ENCODE measurements at regions not wholly inside any gene's neighbourhood (a gene's known extent, or its start where the extent isn't known, plus 50 kb on each side); places are given as distances from the start of the nearest gene placed in this dataset.

- H3K36me3 ChIP-seq (ENCODE audit: control insufficient read depth, insufficient read depth, low read length) = no peaks in the 10 kb centered on the region
- H3K14ac ChIP-seq (replicated peaks; ENCODE audit: low read depth, low read length) = no peak overlapping the region
- H3K27me3 ChIP-seq (ENCODE audit: control insufficient read depth, insufficient read depth, low read length) = no peaks in the 10 kb centered on the region
- H3K9ac ChIP-seq (ENCODE audit: low read depth, low read length) = no peak overlapping the region
- H2BK5ac ChIP-seq (ENCODE audit: low read depth, low read length, poor library complexity, severe bottlenecking) = no peak overlapping the region
- DNase-seq (no peak), ATAC-seq (ENCODE audit: low read depth) (no peak)
- H4K20me1 ChIP-seq (ENCODE audit: insufficient read depth, low read length) = no peaks in the 10 kb centered on the region
- intact Hi-C loops (cut with micrococcal nuclease) = no loop called here
- dilution Hi-C loops (cut with HindIII; ENCODE audit: low sequenced_read_pairs, unreplicated experiment) = no loop called here
- H2BK20ac ChIP-seq (ENCODE audit: low read depth, low read length) = no peak overlapping the region
- in situ Hi-C loops (cut with MboI; ENCODE audit: low sequenced_read_pairs) = no loop called here
- H2AK5ac ChIP-seq (ENCODE audit: low read depth, low read length) = no peak overlapping the region
- H4K91ac ChIP-seq (ENCODE audit: insufficient read depth, low read depth, low read length) = no peak overlapping the region
- ChIA-PET CTCF (interaction anchor here (1.2 kb wide), 1 partner anchor 9 kb away, joined by 4 read pairs; no protein-coding TSS in a partner anchor), POLR2A (ENCODE audit: unreplicated experiment) (no interaction called here)
- no TSS peak for BruUV-seq (replicated peaks)
- TF ChIP-seq MXI1 (IDR thresholded peaks at IDR 0.05; ENCODE audit: borderline replicate concordance, low read depth, low read length) = no peak
- no peak for TF ChIP-seq MAZ (IDR thresholded peaks at IDR 0.05; ENCODE audit: borderline replicate concordance, low read depth, low read length)
- TF ChIP-seq CTCF (conservative IDR thresholded peaks at IDR 0.05; ENCODE audit: low read depth, low read length) = no peak
- TF ChIP-seq FOS (IDR thresholded peaks at IDR 0.05; ENCODE audit: low read depth, low read length) = no peak
- TF ChIP-seq RFX5 (IDR thresholded peaks at IDR 0.05; ENCODE audit: low read depth, low read length) = no peak
- no peak for TF ChIP-seq SMC3 (IDR thresholded peaks at IDR 0.05; ENCODE audit: low read depth, low read length)
- no peak overlapping the region for H2BK120ac ChIP-seq (ENCODE audit: low read depth, low read length)
- H3K9me3 ChIP-seq (ENCODE audit: control insufficient read depth, insufficient read depth, low read length) = peaks cover 1% of the 10 kb centered on the region; the same call in 1 of the 2 replicates
- H4K5ac ChIP-seq (ENCODE audit: low read depth, low read length) = no peak overlapping the region
- no peaks in the 10 kb centered on the region for H3K9me1 ChIP-seq (ENCODE audit: insufficient read depth, low read length)
- no peak overlapping the region for H3K4me2 ChIP-seq (ENCODE audit: low read depth, low read length)
- H3K79me1 ChIP-seq (ENCODE audit: low read depth in 1 of 2, low read length in 2 of 2) = no peaks in the 10 kb centered on the region
- no peak overlapping the region for H3K56ac ChIP-seq (ENCODE audit: extremely low read depth, insufficient read depth, low read length)
- H3K18ac ChIP-seq (ENCODE audit: low read depth, low read length) = no peak overlapping the region
- no peak overlapping the region for H3K4me3 ChIP-seq (ENCODE audit: insufficient read depth, low read depth, low read length)
- H2AK9ac ChIP-seq (replicated peaks; ENCODE audit: low read depth, low read length, poor library complexity) = no peak overlapping the region
- no peak overlapping the region for H3K4ac ChIP-seq (ENCODE audit: low read depth, low read length)
- H3K27ac ChIP-seq (ENCODE audit: insufficient read depth, low read length) = no peak overlapping the region
- no peaks in the 10 kb centered on the region for H3K4me1 ChIP-seq (ENCODE audit: control insufficient read depth, insufficient read depth, low read length)
- no peak overlapping the region for H4K8ac ChIP-seq (ENCODE audit: low read depth in 2 of 2, low read length in 2 of 2)
- H3K23ac ChIP-seq (ENCODE audit: low read depth, low read length) = no peak overlapping the region
- no peak overlapping the region for H2BK15ac ChIP-seq (ENCODE audit: low read depth, low read length)
- no peak overlapping the region for H2AFZ ChIP-seq (replicated peaks; ENCODE audit: low read length, poor library complexity)
- WGBS, 2 experiments (ENCODE audit: extremely low coverage in 2 of 2, insufficient read length in 1 of 2) = no CpG with 5 or more reads among the region's 1 CpG
These were observed 81.8 kb downstream of the SPRY2 start for GRCh38 chr13:80259159-80259558.

Data from IMR-90 (cell line).